RWPE2 (cell line): ENCODE measurements at regions not wholly inside any gene's neighbourhood (a gene's known extent, or its start where the extent isn't known, plus 50 kb on each side); places are given as distances from the start of the nearest gene placed in this dataset.

Source experiments
- ATAC-seq: fragments of 200-7000 bp; cut with Tn5 transposase; 3 replicates; pipeline ENCODE4 v1.9.1; 2021; ENCODE audit warnings: low read depth
- DNase-seq: peaks from one replicate; pipeline ENCODE4 v3.0.0-alpha.2; 2020; ENCODE audit warnings: low spot score
- H3K27ac ChIP-seq: fragments of 450-650 bp; 2 replicates; pipeline ENCODE4 v1.5.1; 2017; ENCODE audit warnings: mild to moderate bottlenecking; ENCODE audit not compliant: poor library complexity, severe bottlenecking
- H3K27me3 ChIP-seq: fragments of 250-450 bp; sonication (Bioruptor Pico); 2 replicates; pipeline ENCODE4 v1.5.1; 2021; ENCODE audit warnings: mild to moderate bottlenecking, moderate library complexity; ENCODE audit not compliant: insufficient read depth, poor library complexity, severe bottlenecking
- H3K36me3 ChIP-seq: fragments of 250-450 bp; sonication (Bioruptor Pico); 2 replicates; pipeline ENCODE4 v1.5.1; 2020; ENCODE audit warnings: low read depth, mild to moderate bottlenecking, moderate library complexity
- H3K4me1 ChIP-seq: fragments of 250-450 bp; sonication (Bioruptor Pico); 2 replicates; pipeline ENCODE4 v1.5.1; 2021; ENCODE audit warnings: mild to moderate bottlenecking, moderate library complexity; ENCODE audit not compliant: insufficient read depth, poor library complexity, severe bottlenecking
- H3K4me3 ChIP-seq: fragments of 250-450 bp; sonication (Bioruptor Pico); 2 replicates; pipeline ENCODE4 v1.5.1; 2021; ENCODE audit warnings: mild to moderate bottlenecking, moderate library complexity; ENCODE audit not compliant: severe bottlenecking
- H3K9me3 ChIP-seq: fragments of 250-450 bp; sonication (Bioruptor Pico); 2 replicates; pipeline ENCODE4 v1.5.1; 2021; ENCODE audit warnings: mild to moderate bottlenecking, moderate library complexity; ENCODE audit not compliant: severe bottlenecking
- TF ChIP-seq, protein P1 (sequence below): fragments of 450-650 bp; IDR thresholded peaks from one replicate; pipeline ENCODE4 v1.5.1; 2017; ENCODE audit warnings: mild to moderate bottlenecking, moderate library complexity; ENCODE audit not compliant: poor library complexity, severe bottlenecking

DNA sequence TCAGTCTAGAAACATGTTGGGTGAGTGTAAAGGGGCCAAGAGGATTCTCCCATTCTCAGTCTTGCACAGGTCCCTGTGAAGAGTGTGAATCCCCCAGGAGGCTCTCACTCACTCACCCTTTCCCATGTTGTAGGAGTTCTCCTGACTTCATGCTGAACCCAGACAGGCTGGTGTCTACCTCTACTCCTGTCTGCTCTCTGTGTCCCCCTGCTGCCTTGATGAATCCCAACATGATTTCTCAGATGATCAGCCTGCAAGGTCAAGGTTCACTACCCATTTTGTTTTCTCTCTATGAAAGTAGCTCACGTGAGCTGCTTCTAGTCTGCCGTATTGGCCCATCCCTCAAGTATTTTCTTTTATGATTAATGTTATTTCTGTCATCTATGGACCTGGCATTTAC, 500.6 kb downstream of the ETS1 start:
- TF ChIP-seq, protein P1, sequence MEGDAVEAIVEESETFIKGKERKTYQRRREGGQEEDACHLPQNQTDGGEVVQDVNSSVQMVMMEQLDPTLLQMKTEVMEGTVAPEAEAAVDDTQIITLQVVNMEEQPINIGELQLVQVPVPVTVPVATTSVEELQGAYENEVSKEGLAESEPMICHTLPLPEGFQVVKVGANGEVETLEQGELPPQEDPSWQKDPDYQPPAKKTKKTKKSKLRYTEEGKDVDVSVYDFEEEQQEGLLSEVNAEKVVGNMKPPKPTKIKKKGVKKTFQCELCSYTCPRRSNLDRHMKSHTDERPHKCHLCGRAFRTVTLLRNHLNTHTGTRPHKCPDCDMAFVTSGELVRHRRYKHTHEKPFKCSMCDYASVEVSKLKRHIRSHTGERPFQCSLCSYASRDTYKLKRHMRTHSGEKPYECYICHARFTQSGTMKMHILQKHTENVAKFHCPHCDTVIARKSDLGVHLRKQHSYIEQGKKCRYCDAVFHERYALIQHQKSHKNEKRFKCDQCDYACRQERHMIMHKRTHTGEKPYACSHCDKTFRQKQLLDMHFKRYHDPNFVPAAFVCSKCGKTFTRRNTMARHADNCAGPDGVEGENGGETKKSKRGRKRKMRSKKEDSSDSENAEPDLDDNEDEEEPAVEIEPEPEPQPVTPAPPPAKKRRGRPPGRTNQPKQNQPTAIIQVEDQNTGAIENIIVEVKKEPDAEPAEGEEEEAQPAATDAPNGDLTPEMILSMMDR: no peak
- Histone ChIP-seq H3K9me3 (peaks cover 7% of the 10 kb centered on the region), H3K4me3 (no peak overlapping the region), H3K36me3 (no peaks in the 10 kb centered on the region), H3K27me3 (no peaks in the 10 kb centered on the region), H3K27ac (no peak overlapping the region), H3K4me1 (no peaks in the 10 kb centered on the region)
- no peak for DNase-seq
- no peak for ATAC-seq

DNA sequence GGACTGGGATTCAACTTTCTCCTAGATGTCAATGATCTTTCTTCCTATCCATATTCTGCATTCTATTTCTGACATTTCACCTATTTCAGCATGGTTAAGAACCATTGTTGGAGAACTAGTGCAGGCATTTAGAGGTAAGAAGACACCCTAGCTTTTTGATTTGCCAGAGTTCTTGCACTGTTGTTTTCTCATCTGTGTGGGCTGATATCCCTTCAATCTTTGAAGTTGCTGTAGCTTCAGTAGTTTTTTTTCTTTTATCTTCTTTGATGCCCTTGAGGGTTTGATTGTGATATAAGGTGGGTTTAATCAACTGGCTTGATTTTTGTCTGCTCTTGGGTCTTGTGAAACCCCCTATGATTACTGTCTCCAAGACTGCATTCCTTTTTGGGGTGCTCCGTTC, 502.1 kb downstream of the ETS1 start:
- DNase-seq (no peak), ATAC-seq (no peak)
- TF ChIP-seq, protein P1: no peak
- no peak overlapping the region for H3K27ac ChIP-seq
- H3K27me3 ChIP-seq: no peaks in the 10 kb centered on the region
- no peaks in the 10 kb centered on the region for H3K4me1 ChIP-seq
- H3K4me3 ChIP-seq: no peak overlapping the region
- no peaks in the 10 kb centered on the region for H3K36me3 ChIP-seq
- peaks cover 3% of the 10 kb centered on the region for H3K9me3 ChIP-seq

DNA sequence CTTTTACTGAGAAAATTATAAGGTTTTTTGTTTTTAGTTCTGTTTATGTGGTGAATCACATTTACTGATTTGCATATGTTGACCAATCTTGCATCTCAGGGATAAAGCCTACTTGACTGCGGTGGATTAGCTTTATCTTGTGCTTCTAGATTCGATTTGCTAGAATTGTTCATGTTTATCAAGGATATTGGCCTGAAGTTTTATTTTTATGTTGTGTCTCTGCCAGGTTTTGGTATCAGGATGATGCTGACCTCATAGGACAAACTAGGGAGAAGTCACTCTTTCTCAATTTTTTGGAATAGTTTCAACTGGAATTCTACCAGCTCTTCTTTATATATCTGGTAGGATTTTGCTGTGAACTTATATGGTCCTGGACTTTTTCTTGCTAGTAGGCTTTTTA, 504.8 kb downstream of the ETS1 start:
- Histone ChIP-seq H3K27me3 (no peaks in the 10 kb centered on the region), H3K4me3 (no peak overlapping the region), H3K9me3 (no peaks in the 10 kb centered on the region), H3K27ac (no peak overlapping the region), H3K36me3 (no peaks in the 10 kb centered on the region), H3K4me1 (no peaks in the 10 kb centered on the region)
- ATAC-seq: no peak
- TF ChIP-seq, protein P1: no peak
- no peak for DNase-seq

DNA sequence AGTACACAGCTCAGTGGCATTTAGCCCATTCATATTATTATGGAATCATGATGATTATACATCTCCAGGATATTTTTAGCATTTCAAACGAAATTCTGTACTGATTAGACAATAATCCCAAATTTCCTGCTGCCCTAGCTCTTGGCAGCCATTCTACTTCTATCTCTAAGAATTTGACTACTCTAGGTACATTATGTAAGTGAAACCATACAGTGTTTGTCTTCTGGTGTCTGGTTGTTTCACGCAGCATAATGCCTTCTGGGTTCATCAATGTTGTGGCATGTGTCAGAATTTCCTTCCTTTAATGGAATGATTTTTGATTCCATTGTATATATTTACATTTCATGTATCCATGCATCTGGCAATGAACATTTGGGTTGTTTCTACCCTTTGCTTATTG, 517.7 kb downstream of the ETS1 start:
- Histone ChIP-seq H3K4me1 (no peaks in the 10 kb centered on the region), H3K27ac (no peak overlapping the region), H3K36me3 (no peaks in the 10 kb centered on the region), H3K9me3 (no peaks in the 10 kb centered on the region), H3K4me3 (no peak overlapping the region), H3K27me3 (no peaks in the 10 kb centered on the region)
- TF ChIP-seq, protein P1: no peak
- ATAC-seq: no peak
- no peak for DNase-seq

DNA sequence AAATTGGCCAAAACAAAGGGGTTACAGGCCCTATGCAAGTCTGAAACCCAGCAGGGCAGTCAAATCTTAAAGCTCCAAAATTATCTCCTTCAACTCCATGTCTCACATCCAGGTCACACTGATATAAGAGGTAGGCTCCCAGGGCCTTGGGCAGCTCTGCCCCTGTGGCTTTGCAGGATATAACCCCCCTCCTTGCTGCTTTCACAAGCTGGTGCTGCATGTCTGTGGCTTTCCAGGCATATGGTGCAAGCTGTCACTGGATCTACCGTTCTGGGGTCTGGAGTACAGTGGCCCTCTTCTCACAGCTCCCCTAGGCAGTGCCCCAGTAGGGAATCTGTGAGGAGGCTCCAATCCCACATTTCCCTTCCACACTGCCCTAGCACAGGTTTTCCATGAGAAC, 519.6 kb downstream of the ETS1 start:
- ATAC-seq (no peak), DNase-seq (no peak)
- Histone ChIP-seq H3K9me3 (no peaks in the 10 kb centered on the region), H3K27me3 (no peaks in the 10 kb centered on the region), H3K4me1 (no peaks in the 10 kb centered on the region), H3K4me3 (no peak overlapping the region), H3K27ac (no peak overlapping the region), H3K36me3 (no peaks in the 10 kb centered on the region)
- TF ChIP-seq, protein P1: no peak
